Neural progenitor cell (in vitro differentiated cells): ENCODE measurements at regions not wholly inside any gene's neighbourhood (a gene's known extent, or its start where the extent isn't known, plus 50 kb on each side); places are given as distances from the start of the nearest gene placed in this dataset.

ENCODE experiments used
- DNase-seq: peaks from one replicate; pipeline ENCODE4 v3.0.0-alpha.2; 2016; ENCODE audit warnings: low spot score
- H2AFZ ChIP-seq: fragments of 200-600 bp; sonication (generic); replicated peaks from 2 replicates; pipeline ENCODE4 v1.6.1; 2016; ENCODE audit warnings: antibody characterized with exemption
- H3F3A ChIP-seq: fragments of 200-600 bp; sonication (generic); 2 replicates; pipeline ENCODE4 v1.6.1; 2016; ENCODE audit warnings: antibody characterized with exemption, low read depth
- H3K27ac ChIP-seq: fragments of 200-600 bp; sonication (generic); 2 replicates; pipeline ENCODE4 v1.5.1; 2016; ENCODE audit warnings: mild to moderate bottlenecking
- H3K27me3 ChIP-seq: fragments of 200-600 bp; sonication (generic); 2 replicates; pipeline ENCODE4 v1.6.1; 2016; ENCODE audit warnings: mild to moderate bottlenecking, moderate library complexity
- H3K36me3 ChIP-seq: fragments of 200-600 bp; sonication (generic); 2 replicates; pipeline ENCODE4 v1.5.1; 2016
- H3K4me1 ChIP-seq: fragments of 200-600 bp; sonication (generic); 2 replicates; pipeline ENCODE4 v1.6.1; 2016; ENCODE audit warnings: mixed run types
- H3K4me2 ChIP-seq: fragments of 200-600 bp; sonication (generic); 2 replicates; pipeline ENCODE4 v1.6.1; 2016
- H3K4me3 ChIP-seq: fragments of 200-600 bp; sonication (generic); 2 replicates; pipeline ENCODE4 v1.5.1; 2016
- H3K79me2 ChIP-seq: fragments of 200-600 bp; sonication (generic); 2 replicates; pipeline ENCODE4 v1.6.1; 2016; ENCODE audit warnings: low read depth
- H3K9ac ChIP-seq: fragments of 200-600 bp; sonication (generic); 2 replicates; pipeline ENCODE4 v1.6.1; 2016
- H3K9me3 ChIP-seq: fragments of 200-600 bp; sonication (generic); 2 replicates; pipeline ENCODE4 v1.5.1; 2016; ENCODE audit warnings: low read depth
- H4K20me1 ChIP-seq: fragments of 200-600 bp; sonication (generic); 2 replicates; pipeline ENCODE4 v1.6.1; 2016; ENCODE audit warnings: low read depth
- H3K27ac Mint-ChIP-seq: 3 replicates; pipeline ENCODE4 v1.8.0; 2021; ENCODE audit warnings: mixed read lengths
- H3K27me3 Mint-ChIP-seq: 2 replicates; pipeline ENCODE4 v1.8.0; 2022; ENCODE audit warnings: low read depth, mild to moderate bottlenecking, inconsistent platforms, moderate library complexity, mixed read lengths; ENCODE audit not compliant: insufficient read depth
- H3K36me3 Mint-ChIP-seq: 3 replicates; pipeline ENCODE4 v1.8.0; 2021; ENCODE audit warnings: mixed read lengths
- H3K4me1 Mint-ChIP-seq: 3 replicates; pipeline ENCODE4 v1.8.0; 2021; ENCODE audit warnings: mixed read lengths
- H3K4me3 Mint-ChIP-seq: 3 replicates; pipeline ENCODE4 v1.8.0; 2021; ENCODE audit warnings: mild to moderate bottlenecking, moderate library complexity, mixed read lengths
- H3K9me3 Mint-ChIP-seq: 3 replicates; pipeline ENCODE4 v1.8.0; 2020; ENCODE audit warnings: mixed read lengths
- EZH2 ChIP-seq: fragments of 200-600 bp; sonication (generic); IDR thresholded peaks from 2 replicates; pipeline ENCODE4 v1.6.1; 2017; ENCODE audit warnings: antibody characterized with exemption, mild to moderate bottlenecking, moderate library complexity
- EZH2phosphoT487 ChIP-seq: fragments of 200-600 bp; sonication (generic); IDR thresholded peaks from 2 replicates; pipeline ENCODE4 v1.6.1; 2017; ENCODE audit warnings: antibody characterized with exemption
- TF ChIP-seq, protein P1 (sequence below): fragments of 200-600 bp; sonication (generic); IDR thresholded peaks from 2 replicates; pipeline ENCODE4 v1.5.1; 2017; ENCODE audit warnings: antibody characterized with exemption, mild to moderate bottlenecking

- peaks cover 6% of the 10 kb centered on the region for H3K27me3 Mint-ChIP-seq
- H3K9me3 Mint-ChIP-seq = peaks cover 7% of the 10 kb centered on the region
- TF ChIP-seq EZH2 = no peak
- TF ChIP-seq, protein P1, sequence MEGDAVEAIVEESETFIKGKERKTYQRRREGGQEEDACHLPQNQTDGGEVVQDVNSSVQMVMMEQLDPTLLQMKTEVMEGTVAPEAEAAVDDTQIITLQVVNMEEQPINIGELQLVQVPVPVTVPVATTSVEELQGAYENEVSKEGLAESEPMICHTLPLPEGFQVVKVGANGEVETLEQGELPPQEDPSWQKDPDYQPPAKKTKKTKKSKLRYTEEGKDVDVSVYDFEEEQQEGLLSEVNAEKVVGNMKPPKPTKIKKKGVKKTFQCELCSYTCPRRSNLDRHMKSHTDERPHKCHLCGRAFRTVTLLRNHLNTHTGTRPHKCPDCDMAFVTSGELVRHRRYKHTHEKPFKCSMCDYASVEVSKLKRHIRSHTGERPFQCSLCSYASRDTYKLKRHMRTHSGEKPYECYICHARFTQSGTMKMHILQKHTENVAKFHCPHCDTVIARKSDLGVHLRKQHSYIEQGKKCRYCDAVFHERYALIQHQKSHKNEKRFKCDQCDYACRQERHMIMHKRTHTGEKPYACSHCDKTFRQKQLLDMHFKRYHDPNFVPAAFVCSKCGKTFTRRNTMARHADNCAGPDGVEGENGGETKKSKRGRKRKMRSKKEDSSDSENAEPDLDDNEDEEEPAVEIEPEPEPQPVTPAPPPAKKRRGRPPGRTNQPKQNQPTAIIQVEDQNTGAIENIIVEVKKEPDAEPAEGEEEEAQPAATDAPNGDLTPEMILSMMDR = no peak
- no peak for TF ChIP-seq EZH2phosphoT487
- Histone ChIP-seq H3K79me2 (no peaks in the 10 kb centered on the region), H3K36me3 (no peaks in the 10 kb centered on the region), H3F3A (peaks cover 18% of the 10 kb centered on the region), H3K9ac (no peak overlapping the region), H3K4me1 (peaks cover 11% of the 10 kb centered on the region), H4K20me1 (no peaks in the 10 kb centered on the region), H3K27me3 (no peaks in the 10 kb centered on the region), H2AFZ (no peak overlapping the region), H3K27ac (peak overlapping the region; percentile 34), H3K4me2 (no peak overlapping the region), H3K4me3 (no peak overlapping the region), H3K9me3 (no peaks in the 10 kb centered on the region)
- H3K36me3 Mint-ChIP-seq = no peaks in the 10 kb centered on the region
- H3K27ac Mint-ChIP-seq = no peak overlapping the region
- no peak overlapping the region for H3K4me3 Mint-ChIP-seq
- H3K4me1 Mint-ChIP-seq = peaks cover 4% of the 10 kb centered on the region
- no peak for DNase-seq
Observed at GRCh38 chr21:39105341-39105765, 77.9 kb downstream of the PSMG1 start.

GRCh38 chr21:39104911-39105310 is 78.3 kb downstream of the PSMG1 start:
- Histone ChIP-seq H4K20me1 (no peaks in the 10 kb centered on the region), H3K9ac (no peak overlapping the region), H3F3A (peaks cover 18% of the 10 kb centered on the region), H3K27ac (peak overlapping the region; percentile 34), H3K9me3 (no peaks in the 10 kb centered on the region), H3K36me3 (no peaks in the 10 kb centered on the region), H3K27me3 (no peaks in the 10 kb centered on the region), H3K4me2 (no peak overlapping the region), H3K4me3 (no peak overlapping the region), H2AFZ (no peak overlapping the region), H3K4me1 (peaks cover 11% of the 10 kb centered on the region), H3K79me2 (no peaks in the 10 kb centered on the region)
- DNase-seq = peak; percentile 67
- Mint-ChIP-seq H3K4me1 (peaks cover 4% of the 10 kb centered on the region), H3K27ac (no peak overlapping the region), H3K9me3 (peaks cover 10% of the 10 kb centered on the region), H3K27me3 (peaks cover 6% of the 10 kb centered on the region), H3K36me3 (no peaks in the 10 kb centered on the region), H3K4me3 (no peak overlapping the region)
- TF ChIP-seq EZH2phosphoT487 (no peak), EZH2 (no peak)
- TF ChIP-seq, protein P1 = no peak

DNA sequence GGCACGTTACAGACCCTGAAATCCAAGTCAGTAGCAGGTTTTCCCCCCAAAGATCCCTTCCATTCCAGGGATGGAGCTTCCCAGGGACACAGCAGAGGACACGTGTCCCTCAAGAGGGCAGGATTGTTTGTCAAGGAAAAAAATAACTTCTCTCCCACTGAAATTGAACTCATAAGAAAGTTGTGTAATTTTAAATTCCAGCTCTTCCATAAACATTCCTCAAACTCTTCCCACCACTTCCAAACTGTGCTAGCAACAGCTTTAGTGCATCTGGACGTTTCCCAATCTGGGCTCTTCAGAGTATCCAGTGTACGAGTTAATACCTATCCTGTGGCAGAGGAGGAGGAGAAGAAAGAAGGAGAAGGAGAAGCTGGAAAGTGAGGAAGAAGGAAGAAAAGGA is 79.6 kb downstream of the PSMG1 start:
- no peak overlapping the region for H3K9ac ChIP-seq
- Mint-ChIP-seq H3K36me3 (no peaks in the 10 kb centered on the region), H3K9me3 (peaks cover 16% of the 10 kb centered on the region), H3K27me3 (peaks cover 8% of the 10 kb centered on the region), H3K4me1 (peaks cover 8% of the 10 kb centered on the region), H3K27ac (no peak overlapping the region), H3K4me3 (no peak overlapping the region)
- no peak overlapping the region for H3K4me2 ChIP-seq
- H3K27ac ChIP-seq = no peak overlapping the region
- TF ChIP-seq EZH2phosphoT487 (no peak), EZH2 (no peak)
- TF ChIP-seq, protein P1 = no peak
- H3K27me3 ChIP-seq = no peaks in the 10 kb centered on the region
- H3K79me2 ChIP-seq = no peaks in the 10 kb centered on the region
- H3F3A ChIP-seq = peaks cover 21% of the 10 kb centered on the region
- no peaks in the 10 kb centered on the region for H3K9me3 ChIP-seq
- no peak overlapping the region for H2AFZ ChIP-seq
- no peak overlapping the region for H3K4me3 ChIP-seq
- H3K36me3 ChIP-seq = no peaks in the 10 kb centered on the region
- H4K20me1 ChIP-seq = no peaks in the 10 kb centered on the region
- H3K4me1 ChIP-seq = peaks cover 18% of the 10 kb centered on the region
- no peak for DNase-seq
